Ishikawa (cell line): ENCODE measurements at regions not wholly inside any gene's neighbourhood (a gene's known extent, or its start where the extent isn't known, plus 50 kb on each side); places are given as distances from the start of the nearest gene placed in this dataset.

Experiments used
- CEBPB ChIP-seq: IDR thresholded peaks from 2 replicates; pipeline ENCODE4 v1.6.1; 2012
- CREB1 ChIP-seq: IDR thresholded peaks from 2 replicates; pipeline ENCODE4 v1.6.1; 2012; ENCODE audit warnings: low read depth
- EGR1 ChIP-seq: IDR thresholded peaks from 2 replicates; pipeline ENCODE4 v1.6.1; 2012
- EP300 ChIP-seq: IDR thresholded peaks from 2 replicates; pipeline ENCODE4 v1.6.1; 2012; ENCODE audit warnings: borderline replicate concordance
- RAD21 ChIP-seq: IDR thresholded peaks from 2 replicates; pipeline ENCODE4 v1.6.1; 2012; ENCODE audit warnings: low read depth
- TAF1 ChIP-seq: IDR thresholded peaks from 2 replicates; pipeline ENCODE4 v1.6.1; 2012; ENCODE audit warnings: low read depth, mild to moderate bottlenecking
- TCF12 ChIP-seq: IDR thresholded peaks from 2 replicates; pipeline ENCODE4 v1.6.1; 2012; ENCODE audit warnings: low read depth
- TF ChIP-seq, protein P1 (sequence below): IDR thresholded peaks from 2 replicates; pipeline ENCODE4 v1.6.1; 2012; ENCODE audit warnings: low read depth, mild to moderate bottlenecking

DNA sequence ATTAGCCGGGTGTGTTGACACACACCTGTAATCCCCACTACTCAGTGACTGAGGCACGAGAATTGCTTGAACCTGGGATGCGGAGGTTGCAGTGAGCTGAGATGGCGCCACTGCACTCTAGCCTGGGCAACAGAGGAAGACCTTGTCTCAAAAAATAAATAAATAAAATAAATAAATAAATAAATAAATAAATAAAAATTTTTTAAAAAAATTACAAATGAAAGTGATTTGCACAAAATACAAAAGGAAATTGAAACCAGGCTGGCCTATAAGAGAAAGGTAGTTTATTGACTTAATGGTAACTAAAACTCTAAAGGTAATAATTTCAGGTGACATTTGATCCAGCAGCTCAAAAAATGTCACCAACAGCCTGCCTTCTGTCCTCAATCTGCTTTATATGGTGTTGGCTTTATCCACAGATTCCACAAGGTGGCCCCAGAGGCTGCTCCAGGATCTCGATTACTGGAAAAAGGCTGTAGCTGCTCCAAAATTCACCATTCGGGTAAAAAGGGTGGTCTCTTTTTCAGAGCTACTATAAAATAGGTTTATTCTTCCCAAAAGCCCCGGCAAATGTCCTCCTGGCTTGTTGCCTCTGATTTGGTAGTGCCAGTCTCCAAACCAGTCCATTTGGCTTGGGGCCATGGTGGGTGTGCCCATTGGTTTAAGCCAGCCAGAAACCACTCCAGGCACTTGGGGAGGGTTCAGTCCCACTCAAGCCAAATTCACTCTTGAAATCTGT, 61.4 kb upstream of the TRIM2 start:
- TF ChIP-seq TAF1, result no peak
- TF ChIP-seq, protein P1, sequence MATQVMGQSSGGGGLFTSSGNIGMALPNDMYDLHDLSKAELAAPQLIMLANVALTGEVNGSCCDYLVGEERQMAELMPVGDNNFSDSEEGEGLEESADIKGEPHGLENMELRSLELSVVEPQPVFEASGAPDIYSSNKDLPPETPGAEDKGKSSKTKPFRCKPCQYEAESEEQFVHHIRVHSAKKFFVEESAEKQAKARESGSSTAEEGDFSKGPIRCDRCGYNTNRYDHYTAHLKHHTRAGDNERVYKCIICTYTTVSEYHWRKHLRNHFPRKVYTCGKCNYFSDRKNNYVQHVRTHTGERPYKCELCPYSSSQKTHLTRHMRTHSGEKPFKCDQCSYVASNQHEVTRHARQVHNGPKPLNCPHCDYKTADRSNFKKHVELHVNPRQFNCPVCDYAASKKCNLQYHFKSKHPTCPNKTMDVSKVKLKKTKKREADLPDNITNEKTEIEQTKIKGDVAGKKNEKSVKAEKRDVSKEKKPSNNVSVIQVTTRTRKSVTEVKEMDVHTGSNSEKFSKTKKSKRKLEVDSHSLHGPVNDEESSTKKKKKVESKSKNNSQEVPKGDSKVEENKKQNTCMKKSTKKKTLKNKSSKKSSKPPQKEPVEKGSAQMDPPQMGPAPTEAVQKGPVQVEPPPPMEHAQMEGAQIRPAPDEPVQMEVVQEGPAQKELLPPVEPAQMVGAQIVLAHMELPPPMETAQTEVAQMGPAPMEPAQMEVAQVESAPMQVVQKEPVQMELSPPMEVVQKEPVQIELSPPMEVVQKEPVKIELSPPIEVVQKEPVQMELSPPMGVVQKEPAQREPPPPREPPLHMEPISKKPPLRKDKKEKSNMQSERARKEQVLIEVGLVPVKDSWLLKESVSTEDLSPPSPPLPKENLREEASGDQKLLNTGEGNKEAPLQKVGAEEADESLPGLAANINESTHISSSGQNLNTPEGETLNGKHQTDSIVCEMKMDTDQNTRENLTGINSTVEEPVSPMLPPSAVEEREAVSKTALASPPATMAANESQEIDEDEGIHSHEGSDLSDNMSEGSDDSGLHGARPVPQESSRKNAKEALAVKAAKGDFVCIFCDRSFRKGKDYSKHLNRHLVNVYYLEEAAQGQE, result no peak
- no peak for TF ChIP-seq EP300
- no peak for TF ChIP-seq TCF12
- TF ChIP-seq CREB1, result no peak
- TF ChIP-seq CEBPB, result no peak
- TF ChIP-seq EGR1, result no peak
- TF ChIP-seq RAD21, result peak; percentile 93
